GM19395 (cell line): ENCODE measurements at regions not wholly inside any gene's neighbourhood (a gene's known extent, or its start where the extent isn't known, plus 50 kb on each side); places are given as distances from the start of the nearest gene placed in this dataset.

Source experiments
- ATAC-seq: cut with Tn5 transposase; IDR thresholded peaks from one replicate; pipeline ENCODE4 v1.9.1; 2021; ENCODE audit warnings: mild to moderate bottlenecking, moderate library complexity; ENCODE audit not compliant: unreplicated experiment

- no peak for ATAC-seq
Observed at GRCh38 chr18:77811503-77811902, 561.9 kb downstream of the GALR1 start.

DNA sequence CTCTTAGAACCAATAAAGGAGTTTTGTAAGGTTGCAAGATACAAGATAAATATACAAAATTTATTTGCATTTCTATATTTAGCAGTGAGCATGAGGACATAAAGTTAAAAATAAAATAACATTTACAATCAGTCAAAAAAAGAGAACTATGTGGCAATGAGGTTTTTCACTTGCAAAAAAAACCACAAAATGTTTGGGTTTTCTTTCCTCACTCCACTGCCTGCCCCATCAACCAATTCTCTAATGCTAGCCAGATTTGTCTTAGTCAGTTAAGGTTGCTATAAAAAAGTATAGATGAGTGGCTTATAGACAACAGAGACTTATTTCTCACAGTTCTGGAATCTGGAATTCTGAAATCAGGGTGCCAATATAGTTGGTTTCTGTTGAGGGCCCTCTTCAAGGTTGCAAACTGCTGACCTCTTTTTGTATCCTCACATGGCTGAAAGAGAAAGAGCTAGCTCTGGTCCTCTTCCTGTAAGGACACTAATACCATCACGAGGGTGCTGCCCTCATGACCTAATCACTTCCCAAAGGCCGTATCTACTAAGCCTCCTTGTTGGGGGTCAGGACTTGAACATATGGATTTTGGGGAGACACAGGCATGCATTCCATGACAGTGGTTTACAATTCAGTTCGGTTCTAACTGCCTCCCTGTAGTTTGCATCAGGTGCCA is 566.2 kb downstream of the GALR1 start:
- no peak for ATAC-seq

DNA sequence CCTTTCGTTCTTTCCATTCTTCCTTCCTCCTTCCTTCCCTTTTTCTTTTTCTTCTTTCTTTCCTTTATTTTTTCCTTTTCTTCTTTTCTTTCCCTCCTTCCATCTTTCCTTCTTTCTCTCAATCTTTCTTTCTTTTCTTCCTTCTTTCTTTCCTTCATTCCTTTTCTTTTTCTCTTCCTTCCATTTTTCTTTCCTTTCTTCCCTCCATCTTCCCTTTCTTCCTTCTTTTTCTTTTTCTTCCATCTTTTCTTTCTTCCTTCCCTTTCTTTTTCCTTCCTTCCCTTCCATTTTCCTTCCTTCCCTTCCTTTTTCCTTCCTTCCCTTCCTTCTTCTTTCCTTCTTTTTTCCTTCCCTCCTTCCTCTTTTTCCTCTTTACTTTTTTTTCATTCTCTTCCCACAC is 568.7 kb downstream of the GALR1 start:
- no peak for ATAC-seq

DNA sequence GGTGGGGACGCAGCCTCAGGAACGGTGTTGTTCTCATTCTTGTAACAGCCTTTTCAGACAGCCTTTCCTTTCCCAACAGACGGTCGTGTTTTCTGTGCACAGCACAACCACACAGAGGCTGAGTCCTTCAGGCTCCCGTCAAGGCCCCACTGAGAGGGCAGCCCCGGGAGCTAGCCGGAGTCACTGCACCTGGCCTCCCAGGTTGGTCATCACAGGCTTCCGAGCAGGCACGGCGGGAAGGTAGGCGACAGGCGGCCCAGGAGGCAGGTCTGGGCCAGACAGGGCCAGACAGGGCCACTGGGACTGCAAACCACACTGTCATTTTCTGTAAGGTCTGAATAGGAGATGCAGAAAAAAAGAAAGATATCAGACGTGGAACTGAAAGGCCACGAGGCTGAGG is 570.8 kb downstream of the GALR1 start:
- ATAC-seq = no peak

DNA sequence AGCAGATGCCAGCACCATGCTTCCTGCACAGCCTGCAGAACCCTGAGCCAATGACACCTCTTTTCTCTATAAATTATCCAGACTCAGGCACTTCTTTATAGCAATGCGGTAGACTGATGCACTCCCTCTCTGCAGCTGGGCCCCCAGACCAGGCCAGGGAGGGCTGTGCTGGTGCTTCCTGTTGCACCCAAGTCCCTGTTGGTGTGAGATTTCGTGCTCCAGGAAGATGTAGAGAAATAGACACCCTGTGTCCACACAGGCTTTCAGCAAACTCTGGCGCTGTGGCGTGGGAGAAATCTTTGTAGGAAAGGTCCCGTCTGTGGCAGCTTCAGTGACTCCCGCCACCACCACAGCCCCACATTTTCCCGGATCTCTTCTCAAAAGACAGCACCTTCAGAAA is 572.2 kb downstream of the GALR1 start:
- ATAC-seq = no peak

DNA sequence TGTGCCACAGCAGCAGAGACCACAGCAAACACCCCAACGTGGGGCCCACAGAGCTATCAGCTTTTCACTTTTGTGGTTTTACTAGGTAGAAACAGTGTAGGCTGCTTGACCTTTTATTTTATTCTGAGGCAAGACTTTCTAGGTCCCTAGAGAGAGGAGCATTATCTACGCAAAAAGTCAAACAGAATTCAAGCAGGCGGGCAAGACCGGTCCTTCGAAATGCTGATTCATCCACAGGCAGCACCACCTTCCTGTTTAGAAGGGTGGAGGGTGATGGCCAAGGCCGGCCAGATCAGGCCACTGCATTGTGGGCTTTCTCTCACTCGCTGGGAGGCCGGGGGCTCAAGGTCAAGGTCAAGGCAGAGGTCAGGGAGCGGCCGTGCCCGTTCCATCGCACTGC is 573.0 kb downstream of the GALR1 start:
- ATAC-seq = no peak

- ATAC-seq = no peak
Observed at GRCh38 chr18:77833807-77834206, 584.2 kb downstream of the GALR1 start.

DNA sequence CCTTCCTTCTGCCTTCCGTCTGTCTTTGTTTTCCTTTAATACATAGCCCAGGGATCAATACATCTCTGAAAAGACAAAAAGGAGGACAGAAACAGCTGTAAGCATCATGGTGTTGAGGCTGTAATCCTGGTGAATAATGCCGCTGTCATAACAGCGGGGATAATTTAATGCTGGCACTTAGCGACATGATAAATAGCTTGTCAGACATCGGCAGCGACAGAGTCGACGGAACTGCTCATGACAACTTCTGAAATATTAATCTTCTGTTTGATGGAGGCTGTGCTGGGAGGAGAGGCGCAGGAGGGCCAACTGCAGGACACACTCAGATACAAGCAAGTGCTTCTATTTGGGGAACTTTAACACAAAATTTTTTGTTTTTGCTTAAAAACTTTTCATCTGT is 602.2 kb downstream of the GALR1 start:
- ATAC-seq = no peak

DNA sequence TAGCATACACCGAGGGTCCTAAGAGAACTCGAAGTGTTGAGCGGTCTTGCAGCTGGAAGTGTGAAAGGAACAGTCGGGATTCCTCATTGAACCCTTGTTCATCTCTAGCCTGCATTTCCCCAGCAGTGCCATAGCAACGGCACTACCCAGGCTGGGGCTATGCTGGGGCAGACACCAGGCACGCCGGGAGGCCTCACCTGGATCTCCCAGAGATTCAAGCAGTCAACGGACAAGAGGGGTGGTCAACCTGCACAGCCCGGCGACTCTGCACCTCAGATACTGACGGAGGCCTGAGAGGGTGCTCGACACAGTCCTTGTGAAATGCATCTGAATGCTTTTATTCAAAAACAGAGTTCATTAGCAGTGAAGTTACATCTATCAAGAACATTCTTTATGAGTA is 604.2 kb downstream of the GALR1 start:
- ATAC-seq = no peak

DNA sequence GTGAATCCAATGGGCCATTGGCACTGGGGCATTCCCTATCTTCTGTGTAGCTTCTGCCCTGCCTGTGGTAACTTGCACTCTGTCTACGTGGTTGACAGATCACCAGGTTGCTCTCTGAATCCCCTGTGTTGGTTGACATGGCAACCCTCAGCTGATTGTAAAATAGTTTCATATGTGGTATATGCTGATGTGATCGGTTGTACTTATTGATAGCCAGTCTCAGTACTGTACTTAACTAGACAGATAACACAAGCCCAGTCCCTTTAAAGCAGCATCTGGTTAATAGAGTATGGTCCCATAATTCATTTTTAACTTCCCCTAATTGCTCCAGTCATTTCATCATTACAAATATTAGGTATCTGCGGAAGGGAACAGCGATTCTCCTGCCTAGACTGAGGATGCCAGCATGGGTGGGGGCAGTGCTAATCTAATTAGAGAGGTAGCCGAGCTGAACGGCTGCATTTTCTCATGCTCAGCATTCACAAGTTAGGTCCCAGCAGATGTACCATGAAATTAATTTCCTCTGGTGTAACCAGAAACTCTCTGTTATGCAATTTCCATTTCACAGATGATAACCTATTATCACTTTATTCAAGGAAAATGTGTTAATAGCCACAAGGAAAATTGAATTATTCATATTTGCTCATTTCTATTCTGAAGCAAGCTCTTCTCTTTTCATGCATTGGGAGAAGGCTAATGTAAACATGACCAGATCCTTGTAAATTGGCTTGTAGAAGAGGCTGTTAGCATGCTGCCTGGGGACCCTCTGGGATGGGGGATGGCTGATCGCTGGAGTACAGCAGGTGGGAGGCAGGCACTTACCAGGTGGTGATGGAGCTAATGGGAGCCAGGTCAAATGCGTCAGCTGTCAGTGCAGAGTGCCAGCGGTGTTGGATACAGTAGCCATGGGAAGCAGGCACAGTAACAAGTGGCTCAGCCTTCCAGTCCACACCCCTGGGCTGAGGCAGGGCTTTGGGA is 608.3 kb downstream of the GALR1 start:
- ATAC-seq = no peak

DNA sequence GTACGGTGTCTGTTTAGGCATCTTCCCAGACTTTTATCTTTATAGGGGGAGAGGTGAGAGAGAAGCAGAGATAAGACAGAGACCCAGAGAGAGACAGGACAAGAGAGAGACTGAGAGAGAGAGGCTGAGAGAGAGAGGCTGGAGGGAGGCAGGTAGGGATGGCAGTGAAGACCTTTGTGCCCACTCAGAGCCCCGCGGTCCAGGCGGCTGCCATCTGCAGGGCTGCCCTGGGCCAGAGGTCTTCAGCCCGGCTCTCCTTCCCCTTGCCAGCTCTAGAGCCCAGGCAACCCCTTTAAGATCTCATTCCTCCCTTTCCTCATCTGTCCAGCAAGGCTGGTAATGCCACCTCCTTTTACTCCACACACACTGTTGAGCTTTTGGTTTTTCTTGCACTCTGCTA is 610.0 kb downstream of the GALR1 start:
- ATAC-seq = no peak

GRCh38 chr18:77862066-77862757 is 612.6 kb downstream of the GALR1 start:
- no peak for ATAC-seq

GRCh38 chr18:77865853-77866252 is 616.2 kb downstream of the GALR1 start:
- ATAC-seq = no peak

DNA sequence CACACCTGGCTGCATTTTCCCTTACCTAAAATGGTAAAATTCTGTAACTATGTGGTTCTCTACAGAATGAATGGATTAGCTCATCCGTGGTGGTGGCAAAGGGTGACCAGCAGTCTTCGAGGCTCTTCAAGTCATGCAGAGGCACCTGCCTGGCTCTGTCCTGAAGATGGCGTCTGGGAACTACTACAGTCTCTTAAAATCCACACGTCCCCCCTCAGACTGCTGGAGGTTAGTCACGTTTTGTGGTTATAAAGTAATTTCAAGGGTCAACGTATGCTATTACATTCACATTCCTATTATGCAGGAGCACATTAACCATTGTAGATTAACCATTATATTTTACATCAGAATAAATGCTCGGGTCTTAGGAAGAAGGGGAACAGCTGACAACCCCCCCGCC is 616.7 kb downstream of the GALR1 start:
- no peak for ATAC-seq

DNA sequence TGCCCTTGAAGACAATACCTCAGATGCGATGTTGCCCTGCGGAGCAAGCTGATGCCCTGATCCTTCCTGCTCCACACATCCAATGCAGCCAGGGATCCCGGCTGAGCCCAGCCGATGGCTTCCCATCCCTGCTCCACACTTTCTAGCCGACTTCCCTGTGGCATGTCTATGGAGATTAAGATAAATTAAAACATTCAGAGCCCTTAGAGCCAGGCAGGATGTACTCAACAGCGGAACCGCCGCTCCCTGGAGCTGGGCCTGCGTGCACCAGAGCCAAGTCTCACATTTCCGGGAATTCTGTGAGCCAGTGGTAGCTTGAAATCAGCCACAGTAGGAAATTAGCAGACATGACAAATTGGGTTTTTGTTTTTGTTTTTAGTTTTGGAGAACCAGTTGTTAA is 620.6 kb downstream of the GALR1 start:
- no peak for ATAC-seq

GRCh38 chr18:77870894-77871293 is 621.2 kb downstream of the GALR1 start:
- no peak for ATAC-seq

DNA sequence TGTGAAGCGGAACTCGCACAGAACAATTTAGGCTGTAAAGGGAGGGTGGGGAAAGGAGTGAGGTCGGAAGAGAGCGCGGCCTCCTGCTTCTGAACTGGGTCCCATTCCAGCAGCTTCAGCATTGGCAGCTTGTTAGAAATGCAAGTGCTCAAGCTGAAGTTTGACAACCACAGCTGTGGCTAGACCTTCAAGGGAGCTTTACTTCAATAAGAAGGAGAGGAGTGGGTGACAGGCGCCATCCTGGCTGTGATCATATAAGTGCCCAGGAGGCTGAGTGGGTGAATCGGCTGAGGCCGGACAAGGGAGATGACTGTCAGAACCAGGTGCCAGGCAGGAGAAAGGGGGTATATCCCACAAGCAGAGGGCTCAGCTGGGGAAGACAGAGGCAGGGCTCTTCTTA is 622.5 kb downstream of the GALR1 start:
- no peak for ATAC-seq

DNA sequence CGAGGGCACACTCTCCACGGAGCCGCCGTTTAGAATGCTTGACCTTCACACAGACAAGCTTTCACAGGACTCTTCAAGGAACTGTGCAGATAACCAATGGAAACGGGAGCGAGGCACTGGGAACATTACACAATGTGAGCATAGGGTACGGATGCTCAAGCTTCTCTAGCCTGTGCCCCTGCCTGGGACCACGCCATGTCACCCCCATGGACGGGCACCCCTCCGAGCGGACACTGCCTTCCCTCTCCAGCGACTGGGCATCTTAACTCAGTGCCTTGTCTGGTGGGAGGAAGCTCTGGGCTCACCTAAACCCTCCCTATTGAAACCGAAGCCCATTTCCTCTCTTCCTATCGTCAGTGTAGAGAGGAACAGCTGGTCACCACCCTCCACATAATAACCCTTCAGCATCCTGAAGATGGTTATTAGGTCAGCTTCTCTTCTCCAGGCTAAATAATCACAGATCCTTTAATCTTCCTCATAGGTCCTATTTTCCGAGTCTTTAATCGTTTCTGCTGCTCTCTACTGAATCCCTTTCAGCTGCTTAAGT is 626.7 kb downstream of the GALR1 start:
- no peak for ATAC-seq

DNA sequence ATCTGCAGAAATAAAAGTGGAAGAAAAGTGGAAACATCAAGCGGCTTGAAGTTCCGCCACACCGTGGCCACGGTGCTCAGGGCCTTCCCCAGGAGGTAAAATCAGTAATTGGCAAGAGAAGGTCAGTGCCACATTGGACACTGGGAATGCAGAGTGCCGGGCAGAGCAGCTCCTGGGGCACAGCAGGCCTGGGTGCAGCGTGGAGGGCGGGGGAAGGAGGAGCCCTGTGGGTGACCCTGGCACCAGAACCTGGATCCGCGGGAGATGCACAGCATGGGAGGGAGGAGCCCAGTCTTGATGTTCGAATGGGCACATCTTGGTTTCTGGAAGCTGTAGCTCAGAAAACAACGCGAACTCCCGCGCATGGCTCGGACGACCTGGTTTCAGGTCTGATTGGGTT is 630.2 kb downstream of the GALR1 start:
- no peak for ATAC-seq

- no peak for ATAC-seq
Observed at GRCh38 chr18:77884454-77884853, 634.8 kb downstream of the GALR1 start.

GRCh38 chr18:77894060-77894459 is 644.4 kb downstream of the GALR1 start:
- no peak for ATAC-seq
